Neuronal stem cell (in vitro differentiated cells): ENCODE measurements at regions not wholly inside any gene's neighbourhood (a gene's known extent, or its start where the extent isn't known, plus 50 kb on each side); places are given as distances from the start of the nearest gene placed in this dataset.
A peak's percentile ranks its signal among the peaks of the same experiment; 100 is the strongest.

Source experiments
- DNase-seq: peaks from one replicate; pipeline ENCODE4 v3.0.0-alpha.2; 2013; ENCODE audit warnings: low spot score
- H2AFZ ChIP-seq: one replicate; pipeline ENCODE4 v1.6.1; 2013; ENCODE audit warnings: mild to moderate bottlenecking, low read length, inconsistent platforms
- H2AK5ac ChIP-seq: 2 replicates; pipeline ENCODE4 v1.6.1; 2013; ENCODE audit warnings: low read depth, mild to moderate bottlenecking, inconsistent platforms, low read length, moderate library complexity, mixed read lengths
- H2BK120ac ChIP-seq: 2 replicates; pipeline ENCODE4 v1.6.1; 2013; ENCODE audit warnings: low read depth, mild to moderate bottlenecking, inconsistent platforms, low read length, moderate library complexity, mixed read lengths
- H2BK12ac ChIP-seq: one replicate; pipeline ENCODE4 v1.6.1; 2013; ENCODE audit warnings: low read length, inconsistent platforms
- H2BK15ac ChIP-seq: 2 replicates; pipeline ENCODE4 v1.6.1; 2013; ENCODE audit warnings: mild to moderate bottlenecking, low read length, inconsistent platforms, mixed read lengths
- H2BK5ac ChIP-seq: one replicate; pipeline ENCODE4 v1.6.1; 2013; ENCODE audit warnings: inconsistent platforms, mild to moderate bottlenecking, low read length, moderate library complexity
- H3K14ac ChIP-seq: one replicate; pipeline ENCODE4 v1.6.1; 2013; ENCODE audit warnings: low read length, inconsistent platforms
- H3K18ac ChIP-seq: 2 replicates; pipeline ENCODE4 v1.6.1; 2013; ENCODE audit warnings: low read length, inconsistent platforms
- H3K23ac ChIP-seq: 2 replicates; pipeline ENCODE4 v1.6.1; 2013; ENCODE audit warnings: low read depth, mild to moderate bottlenecking, mixed read lengths, low read length, inconsistent platforms; ENCODE audit not compliant: poor library complexity
- H3K27ac ChIP-seq: replicated peaks from 3 replicates; pipeline ENCODE4 v1.5.1; 2013; ENCODE audit warnings: low read length, inconsistent platforms
- H3K27me3 ChIP-seq, 3 experiments: 2 replicates each; pipeline ENCODE4 v1.6.1; 2013; ENCODE audit warnings: low read length in 3 of 3, mild to moderate bottlenecking in 2 of 3, inconsistent platforms in 1 of 3, low read depth in 1 of 3, mixed read lengths in 1 of 3, moderate library complexity in 1 of 3; ENCODE audit not compliant: control insufficient read depth in 3 of 3, insufficient read depth in 3 of 3
- H3K36me3 ChIP-seq, 2 donors: replicated peaks in 1 of 2; 2 replicates each; pipeline ENCODE4 v1.6.1; 2013; ENCODE audit warnings: low read length in 2 of 2; ENCODE audit not compliant: control insufficient read depth in 2 of 2, insufficient read depth in 2 of 2
- H3K4ac ChIP-seq: 2 replicates; pipeline ENCODE4 v1.6.1; 2013; ENCODE audit warnings: inconsistent platforms, mild to moderate bottlenecking, low read length, moderate library complexity
- H3K4me1 ChIP-seq, 2 donors: 1 replicate in 1 of 2; 2 replicates in 1 of 2; pipeline ENCODE4 v1.6.1; 2013; ENCODE audit warnings: low read length in 2 of 2, low read depth in 1 of 2; ENCODE audit not compliant: control insufficient read depth in 2 of 2, insufficient read depth in 1 of 2
- H3K4me2 ChIP-seq: one replicate; pipeline ENCODE4 v1.6.1; 2013; ENCODE audit warnings: mild to moderate bottlenecking, low read length, inconsistent platforms; ENCODE audit not compliant: insufficient read depth, poor library complexity, severe bottlenecking
- H3K4me3 ChIP-seq, 2 donors: 2 replicates each; pipeline ENCODE4 v1.5.1; 2013; ENCODE audit warnings: low read length in 2 of 2, mild to moderate bottlenecking in 2 of 2, inconsistent platforms in 1 of 2, moderate library complexity in 1 of 2
- H3K79me1 ChIP-seq: one replicate; pipeline ENCODE4 v1.6.1; 2013; ENCODE audit warnings: low read depth, mild to moderate bottlenecking, inconsistent platforms, low read length, moderate library complexity
- H3K9ac ChIP-seq: one replicate; pipeline ENCODE4 v1.6.1; 2013; ENCODE audit warnings: mild to moderate bottlenecking, low read depth, low read length, inconsistent platforms; ENCODE audit not compliant: poor library complexity
- H3K9me3 ChIP-seq, 2 donors: replicated peaks in 1 of 2; 2 replicates each; pipeline versions ENCODE3 to v1.6.1; 2013; ENCODE audit warnings: low read length in 2 of 2, mild to moderate bottlenecking in 2 of 2, inconsistent platforms in 1 of 2, low read depth in 1 of 2, mixed read lengths in 1 of 2, moderate library complexity in 1 of 2; ENCODE audit not compliant: control insufficient read depth in 2 of 2, insufficient read depth in 1 of 2
- H4K8ac ChIP-seq: one replicate; pipeline ENCODE4 v1.6.1; 2013; ENCODE audit warnings: low read depth, mild to moderate bottlenecking, inconsistent platforms, low read length, moderate library complexity
- H4K91ac ChIP-seq: one replicate; pipeline ENCODE4 v1.6.1; 2013; ENCODE audit warnings: low read length, low read depth, mild to moderate bottlenecking, inconsistent platforms; ENCODE audit not compliant: poor library complexity
- WGBS, 2 donors: extraction: QIAGEN DNeasy Blood & Tissue Kit; methylation state at CpG; one replicate each; pipeline ENCODE4 v1.1.7; 2013; ENCODE audit warnings: missing lambda C conversion rate in 2 of 2, mixed read lengths in 1 of 2; ENCODE audit not compliant: insufficient read length in 2 of 2, insufficient replicate concordance in 1 of 2; ENCODE audit errors: extremely low coverage in 2 of 2; 5-methylcytosine and 5-hydroxymethylcytosine counted together

DNA sequence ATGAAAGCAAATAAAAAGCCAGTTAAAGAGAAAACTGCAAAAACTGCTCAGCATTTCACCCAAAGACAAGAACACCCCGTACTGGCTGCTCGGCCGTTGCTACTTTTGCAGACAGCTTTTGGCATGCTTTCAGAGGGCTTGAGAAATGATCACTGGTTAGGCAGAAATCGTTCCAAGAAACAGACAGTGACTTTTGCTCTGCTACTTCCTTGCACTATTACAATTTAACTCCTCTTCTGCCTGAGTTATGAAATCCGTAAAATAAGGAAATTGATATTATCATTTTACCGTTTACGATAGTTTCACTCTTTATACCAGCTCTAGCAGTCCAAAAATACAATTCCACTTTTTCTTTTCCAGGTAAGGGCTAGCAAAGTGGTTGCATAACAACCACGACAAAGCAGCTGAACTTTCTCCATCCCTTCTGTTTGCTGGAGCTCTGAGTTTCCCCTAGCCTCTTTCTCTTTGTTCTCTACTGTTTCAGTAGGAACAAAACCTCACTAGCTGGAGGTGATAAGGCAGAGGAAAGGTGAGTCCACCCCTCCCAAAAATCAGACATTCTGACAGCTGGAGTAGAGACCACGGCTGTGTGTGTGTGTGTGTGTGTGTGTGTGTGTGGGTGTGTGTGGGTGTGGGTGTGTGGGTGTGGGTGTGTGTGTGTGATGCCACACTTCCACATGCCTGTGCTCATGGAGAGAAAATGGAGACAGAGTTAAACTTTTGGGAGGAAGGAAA lies 191.8 kb upstream of the RREB1 start:
- peak overlapping the region; percentile 40 for H3K18ac ChIP-seq
- no peak overlapping the region for H3K9ac ChIP-seq
- H3K27ac ChIP-seq, result no peak overlapping the region
- no peak overlapping the region for H2AK5ac ChIP-seq
- H3K4me3 ChIP-seq, result no peak overlapping the region
- no peak overlapping the region for H4K91ac ChIP-seq
- no peak overlapping the region for H3K23ac ChIP-seq
- no peak for DNase-seq
- no peaks in the 10 kb centered on the region for H3K36me3 ChIP-seq
- no peaks in the 10 kb centered on the region for H3K27me3 ChIP-seq
- H3K4ac ChIP-seq, result no peak overlapping the region
- no peak overlapping the region for H2BK5ac ChIP-seq
- no peaks in the 10 kb centered on the region for H3K79me1 ChIP-seq
- peaks cover 0 to 15% of the 10 kb centered on the region in 2 donors for H3K4me1 ChIP-seq
- no peak overlapping the region for H2BK15ac ChIP-seq
- peak overlapping the region; percentile 14 for H3K14ac ChIP-seq
- no peaks in the 10 kb centered on the region for H3K9me3 ChIP-seq
- no peak overlapping the region for H4K8ac ChIP-seq
- no CpG with 5 or more reads among the region's 9 CpGs for WGBS, 2 donors
- no peak overlapping the region for H2BK120ac ChIP-seq
- H3K4me2 ChIP-seq, result no peak overlapping the region
- no peak overlapping the region for H2AFZ ChIP-seq
- H2BK12ac ChIP-seq, result no peak overlapping the region

- Histone ChIP-seq H2AK5ac (peak overlapping the region; percentile 67), H2BK12ac (no peak overlapping the region), H3K23ac (no peak overlapping the region), H3K14ac (no peak overlapping the region), H2BK120ac (no peak overlapping the region), H2BK15ac (no peak overlapping the region), H3K9me3 (no peaks in the 10 kb centered on the region), H3K18ac (peak overlapping the region; percentile 76), H3K4me1 (peaks cover 0 to 16% of the 10 kb centered on the region in 2 donors), H2BK5ac (no peak overlapping the region), H2AFZ (no peak overlapping the region), H4K91ac (peak overlapping the region; percentile 40), H3K36me3 (no peaks in the 10 kb centered on the region), H3K27ac (no peak overlapping the region), H4K8ac (no peak overlapping the region), H3K79me1 (no peaks in the 10 kb centered on the region), H3K4me3 (no peak overlapping the region), H3K4me2 (no peak overlapping the region), H3K27me3 (no peaks in the 10 kb centered on the region), H3K9ac (no peak overlapping the region), H3K4ac (no peak overlapping the region)
- no CpG with 5 or more reads among the region's 6 CpGs for WGBS, 2 donors
- DNase-seq, result no peak
Measured at GRCh38 chr6:6916598-6916997, 191.2 kb upstream of the RREB1 start.

DNA sequence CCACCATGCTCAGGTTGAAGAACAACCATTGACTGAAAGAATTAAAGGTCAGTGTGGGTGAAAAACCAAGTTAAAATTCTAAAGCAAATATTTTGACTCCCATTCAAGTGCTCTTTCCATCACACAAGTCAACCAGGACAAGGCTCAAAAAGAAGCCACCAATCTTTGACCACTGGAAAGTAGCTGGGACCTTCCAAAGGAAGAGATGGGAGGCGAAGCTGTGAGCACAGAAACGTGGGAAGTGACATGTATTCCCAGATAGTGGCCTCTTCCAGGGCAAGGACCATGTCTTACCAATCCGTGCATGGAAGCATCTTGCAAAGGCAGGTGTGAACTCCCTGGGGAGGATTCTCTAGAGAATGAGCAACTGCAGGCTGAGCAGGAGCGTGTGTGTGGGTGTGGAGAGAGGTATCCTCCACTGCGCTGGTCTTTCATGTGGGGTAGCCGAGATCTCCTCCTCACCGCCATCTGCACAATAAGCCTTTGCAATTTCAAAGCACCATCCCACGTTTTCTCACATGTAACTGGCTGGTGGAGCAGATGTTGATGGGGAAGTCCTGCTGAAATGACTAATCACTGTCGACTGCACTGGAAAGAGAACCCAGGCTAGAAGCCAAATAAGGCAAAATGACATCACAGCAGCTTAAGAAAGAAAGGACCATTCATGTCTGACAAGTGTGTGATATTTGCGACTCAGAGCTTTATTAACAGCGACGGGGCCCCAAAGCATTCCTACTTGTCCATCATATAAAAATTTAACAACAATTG lies 189.4 kb upstream of the RREB1 start:
- H3K4me3 ChIP-seq, result no peak overlapping the region

DNA sequence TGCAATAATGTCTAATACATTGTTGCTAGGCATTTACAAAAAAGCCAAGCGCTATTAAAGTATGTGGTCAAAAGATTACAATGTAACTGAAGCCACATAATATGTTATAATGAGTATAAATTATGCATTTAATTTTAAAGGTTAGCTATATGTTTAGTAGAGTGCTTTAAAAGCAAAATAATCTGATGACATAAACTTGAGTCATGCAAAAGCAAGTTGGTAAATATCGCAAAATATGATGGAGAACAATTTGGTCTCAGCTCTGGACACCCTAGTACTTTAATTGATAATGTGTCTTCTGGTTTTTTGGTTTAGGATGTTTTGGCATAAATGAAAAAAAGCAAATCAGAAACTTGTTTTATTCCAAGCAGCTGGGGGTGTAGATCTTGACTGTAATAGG lies 188.6 kb upstream of the RREB1 start:
- H3K18ac ChIP-seq, result no peak overlapping the region
- H3K4ac ChIP-seq, result no peak overlapping the region
- H3K4me3 ChIP-seq, result no peak overlapping the region
- H4K8ac ChIP-seq, result no peak overlapping the region
- peaks cover 0 to 4% of the 10 kb centered on the region in 2 donors for H3K9me3 ChIP-seq
- H3K14ac ChIP-seq, result no peak overlapping the region
- no peaks in the 10 kb centered on the region for H3K79me1 ChIP-seq
- H3K23ac ChIP-seq, result no peak overlapping the region
- H2BK120ac ChIP-seq, result no peak overlapping the region
- no peaks in the 10 kb centered on the region for H3K27me3 ChIP-seq
- H3K9ac ChIP-seq, result no peak overlapping the region
- no peak overlapping the region for H2AFZ ChIP-seq
- no peaks in the 10 kb centered on the region for H3K36me3 ChIP-seq
- no peak overlapping the region for H3K4me2 ChIP-seq
- WGBS, 2 donors, result no CpG with 5 or more reads among the region's 2 CpGs
- H2BK12ac ChIP-seq, result no peak overlapping the region
- no peak overlapping the region for H4K91ac ChIP-seq
- H3K4me1 ChIP-seq, result peaks cover 0 to 18% of the 10 kb centered on the region in 2 donors
- no peak overlapping the region for H2AK5ac ChIP-seq
- H2BK5ac ChIP-seq, result no peak overlapping the region
- DNase-seq, result no peak
- no peak overlapping the region for H3K27ac ChIP-seq
- H2BK15ac ChIP-seq, result no peak overlapping the region

More for the DNA sequence above, 189.4 kb upstream of the RREB1 start:
- no peak overlapping the region for H2BK12ac ChIP-seq
- H3K18ac ChIP-seq, result no peak overlapping the region
- no peaks in the 10 kb centered on the region for H3K27me3 ChIP-seq
- DNase-seq, result no peak
- H2AK5ac ChIP-seq, result no peak overlapping the region
- H3K36me3 ChIP-seq, result no peaks in the 10 kb centered on the region
- no peak overlapping the region for H2BK5ac ChIP-seq
- no peak overlapping the region for H3K27ac ChIP-seq
- no peak overlapping the region for H3K23ac ChIP-seq
- no CpG with 5 or more reads among the region's 12 CpGs for WGBS, 2 donors
- no peak overlapping the region for H2BK120ac ChIP-seq
- H3K79me1 ChIP-seq, result no peaks in the 10 kb centered on the region
- no peak overlapping the region for H3K4me2 ChIP-seq
- no peak overlapping the region for H4K91ac ChIP-seq
- H2BK15ac ChIP-seq, result no peak overlapping the region
- no peak overlapping the region for H3K4ac ChIP-seq
- H3K9ac ChIP-seq, result no peak overlapping the region
- H3K9me3 ChIP-seq, result peaks cover 0 to 4% of the 10 kb centered on the region in 2 donors
- no peak overlapping the region for H4K8ac ChIP-seq
- H2AFZ ChIP-seq, result no peak overlapping the region
- H3K4me1 ChIP-seq, result peaks cover 0 to 18% of the 10 kb centered on the region in 2 donors
- no peak overlapping the region for H3K14ac ChIP-seq
